Renal cortical epithelial cell (primary cell): ENCODE measurements at regions not wholly inside any gene's neighbourhood (a gene's known extent, or its start where the extent isn't known, plus 50 kb on each side); places are given as distances from the start of the nearest gene placed in this dataset.
"Not testable (repeated sequence)": the region's sequence is repeated elsewhere in the genome, so short reads cannot be mapped to it uniquely, and the experiment has no call there.

Experiments
- DNase-seq: peaks from one replicate; pipeline ENCODE4 v3.0.0-alpha.2; 2011; ENCODE audit warnings: low read depth

DNA sequence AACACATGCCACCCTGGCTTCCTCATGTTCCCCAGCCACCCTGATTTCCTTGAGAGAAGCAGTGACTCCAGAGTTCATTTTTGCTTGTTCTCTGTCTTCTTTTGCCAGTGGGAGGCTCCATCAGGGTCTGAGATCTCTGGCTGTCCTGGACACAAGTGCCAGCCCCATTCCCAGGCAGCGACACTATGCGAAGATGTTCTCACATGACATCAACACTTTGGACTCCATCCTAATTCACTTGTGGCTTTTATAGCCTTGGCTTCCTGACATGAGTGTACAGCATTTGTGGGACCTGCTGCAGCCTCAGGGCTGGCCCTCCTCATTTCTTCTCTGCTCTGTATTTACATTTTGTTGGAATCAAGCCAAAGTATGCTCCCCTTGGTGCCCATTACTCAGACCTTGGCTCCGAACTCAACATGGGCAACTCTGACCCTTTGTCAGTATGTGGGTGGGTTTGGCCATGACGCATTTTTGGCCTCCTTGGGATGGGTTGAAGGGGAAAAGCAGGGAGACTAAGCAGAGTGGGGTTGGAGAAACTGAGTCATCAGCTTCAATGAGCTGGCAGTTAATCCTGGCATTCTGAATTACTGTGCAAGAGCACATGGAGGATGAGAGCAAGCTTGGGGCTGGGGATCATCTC, 119.0 kb upstream of the EEF2KMT start:
- DNase-seq, result no peak

DNA sequence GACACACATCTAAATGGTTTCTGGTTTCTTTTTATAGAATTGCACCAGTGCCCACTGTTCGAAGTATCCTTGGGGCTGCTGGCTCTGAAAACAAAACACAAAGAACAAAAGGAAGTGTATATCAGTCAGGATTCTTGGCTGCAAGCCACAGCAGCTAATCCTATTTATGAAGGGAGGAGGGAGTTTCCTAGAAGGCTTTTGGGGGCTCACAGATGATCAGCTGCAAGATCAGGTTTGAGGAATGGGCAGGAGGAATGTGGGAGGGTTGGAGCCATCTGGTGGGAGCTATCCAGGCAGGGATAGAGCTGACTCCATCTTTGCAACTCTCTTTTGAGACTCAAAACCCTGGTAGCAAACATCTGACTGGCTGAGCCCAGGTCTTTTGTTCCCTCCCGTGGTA, 118.3 kb upstream of the EEF2KMT start:
- DNase-seq, result no peak

DNA sequence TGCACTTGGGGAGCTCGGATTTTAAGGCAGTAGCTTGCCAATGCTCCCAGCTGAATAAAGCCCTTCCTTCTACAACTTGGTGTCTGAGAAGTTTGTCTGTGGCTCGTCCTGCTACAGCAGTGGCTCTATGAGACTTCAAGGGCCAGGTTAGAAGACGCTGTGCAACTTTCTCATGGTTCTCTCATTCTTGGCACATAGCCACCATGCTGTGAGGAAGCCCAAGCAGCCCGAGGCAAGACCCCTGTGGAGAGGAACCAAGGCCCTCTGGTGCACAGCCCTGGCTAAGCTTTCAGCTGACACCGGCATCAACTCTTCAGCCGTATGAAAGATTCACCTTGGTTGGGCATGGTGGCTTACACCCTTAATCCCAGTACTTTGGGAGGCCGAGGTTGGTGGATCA, 116.9 kb upstream of the EEF2KMT start:
- no peak for DNase-seq

DNA sequence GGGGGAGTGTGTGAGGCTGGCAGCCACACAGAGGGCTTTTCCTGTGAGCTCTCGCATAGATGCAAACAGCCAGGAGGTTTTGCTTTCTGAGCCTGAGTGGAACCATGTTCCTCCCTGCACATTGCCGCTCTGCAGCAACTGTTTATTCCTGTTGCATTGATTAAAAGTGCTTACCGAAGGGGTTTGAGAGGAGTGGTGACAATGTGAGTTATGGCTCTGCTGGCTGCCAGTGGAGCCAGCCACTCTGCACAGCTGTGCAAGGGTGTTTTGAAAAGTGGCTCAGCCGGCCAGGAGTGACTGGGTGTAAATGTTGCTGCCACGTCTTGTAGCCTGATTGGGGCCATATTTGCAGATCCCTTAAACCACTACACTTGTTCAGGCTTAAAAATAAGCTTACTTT, 114.9 kb upstream of the EEF2KMT start:
- DNase-seq, result not testable (repeated sequence)

DNA sequence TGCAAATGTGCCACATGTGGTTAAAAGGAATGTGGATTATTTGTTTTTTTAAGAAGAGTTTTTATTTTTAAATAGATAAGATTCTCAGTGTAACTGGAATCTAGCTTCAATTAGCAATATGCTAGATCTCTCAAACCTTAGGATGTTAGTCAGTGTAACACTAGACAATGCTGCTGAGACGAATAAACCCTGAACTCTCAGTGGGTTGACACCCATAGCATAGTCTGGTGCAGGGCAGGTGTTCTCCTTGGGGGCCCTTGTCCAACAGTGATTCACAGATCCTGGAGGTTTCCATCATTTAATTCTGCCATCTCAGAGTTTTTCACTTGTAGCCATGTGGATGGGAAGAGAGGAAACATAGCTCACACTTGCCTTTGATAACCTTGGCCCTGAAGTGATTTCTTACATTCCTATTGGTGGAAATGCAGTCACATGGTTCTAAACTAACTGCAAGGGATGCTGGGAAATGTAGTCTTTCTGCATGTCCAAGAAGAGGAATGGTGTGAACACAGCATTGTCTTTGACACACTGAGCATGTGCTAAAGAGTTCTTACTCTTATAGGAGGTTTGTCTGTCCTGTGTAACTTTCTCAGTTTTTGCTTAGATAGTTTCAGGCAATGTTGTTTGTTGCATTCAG, 110.4 kb upstream of the EEF2KMT start:
- DNase-seq, result not testable (repeated sequence)

DNA sequence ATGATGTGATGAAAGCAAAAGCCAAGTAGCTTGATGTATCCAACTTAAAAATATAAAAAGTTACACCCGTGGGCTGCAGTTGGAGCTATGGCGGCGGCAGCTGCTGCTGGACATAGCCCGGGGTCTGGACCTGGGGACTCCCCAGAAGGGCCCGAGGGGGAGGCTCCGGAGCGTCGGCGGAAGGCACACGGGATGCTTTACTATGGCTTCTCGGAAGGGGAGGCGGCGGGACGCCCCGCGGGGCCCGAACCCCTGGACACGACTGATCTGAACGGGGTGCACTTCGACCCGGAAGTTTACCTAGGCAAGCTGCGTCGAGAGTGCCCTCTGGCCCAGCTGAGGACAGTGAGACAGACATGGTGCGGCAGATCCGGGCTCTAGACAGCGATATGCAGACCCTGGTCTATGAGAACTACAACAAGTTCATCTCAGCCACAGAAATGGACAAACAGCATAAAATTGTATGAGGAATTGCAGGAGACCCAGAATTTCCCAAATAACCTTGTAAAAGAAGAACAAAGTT, 109.5 kb upstream of the EEF2KMT start:
- DNase-seq, result no peak

DNA sequence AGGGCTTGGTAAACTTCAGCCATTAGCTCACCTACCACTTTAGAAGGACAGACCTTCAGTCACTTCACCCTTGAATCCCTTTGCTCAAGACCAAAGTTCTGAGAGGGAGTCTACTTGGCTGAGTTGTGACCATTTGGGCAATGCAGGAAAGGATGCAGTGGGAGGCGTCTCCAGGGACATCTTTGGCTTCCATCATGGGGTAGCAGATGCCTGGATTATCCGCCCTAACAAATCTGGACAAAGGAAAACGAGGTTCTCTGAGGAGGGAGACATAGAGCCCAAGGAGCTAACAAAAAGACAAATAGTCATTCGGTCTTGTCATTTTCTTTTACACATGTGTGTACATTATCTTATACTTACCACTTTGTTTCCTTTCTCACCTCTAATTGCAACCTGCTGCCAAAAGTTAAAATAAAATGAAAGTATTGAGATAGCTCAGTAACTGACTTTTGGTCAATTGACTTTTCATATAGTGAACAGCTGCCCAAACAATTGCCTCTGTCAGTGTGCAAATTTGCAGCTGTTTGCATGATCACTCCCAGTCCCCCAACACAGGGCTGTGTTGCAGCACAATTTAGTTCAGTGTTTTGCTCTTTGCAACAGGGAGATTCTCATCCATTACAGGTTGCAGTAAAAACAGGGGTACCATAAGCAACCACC, 108.9 kb upstream of the EEF2KMT start:
- no peak for DNase-seq

DNA sequence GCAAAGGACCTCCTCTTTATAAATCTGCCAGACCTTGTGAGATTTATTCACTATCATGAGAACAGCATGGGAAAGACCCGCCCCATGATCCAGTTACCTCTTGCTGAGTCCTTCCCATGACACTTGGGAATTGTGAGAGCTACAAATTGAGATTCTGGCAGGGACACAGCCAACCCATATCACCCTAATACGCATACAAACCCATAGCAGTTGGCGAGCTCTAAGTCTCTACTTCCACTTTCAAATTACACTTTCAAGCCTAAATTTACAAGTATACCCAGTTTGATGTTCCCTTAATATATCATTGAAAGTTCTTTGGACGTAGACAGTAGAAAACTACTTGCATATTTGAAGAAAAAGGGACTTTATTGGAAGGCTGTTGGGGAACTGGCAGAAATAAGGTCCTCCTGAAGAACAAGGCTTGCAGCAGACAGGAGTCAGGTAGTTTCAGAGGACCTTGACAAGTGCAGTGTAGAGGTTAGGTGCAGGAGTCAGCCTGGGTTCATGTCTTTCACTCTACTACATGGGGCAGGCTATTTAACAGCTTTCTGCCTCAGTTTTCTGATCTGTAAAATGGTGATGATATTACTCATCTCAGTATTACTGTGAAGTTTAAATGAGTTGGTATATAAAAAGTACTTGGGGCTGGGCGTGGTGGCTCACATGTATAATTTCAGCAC, 107.9 kb upstream of the EEF2KMT start:
- no peak for DNase-seq

DNA sequence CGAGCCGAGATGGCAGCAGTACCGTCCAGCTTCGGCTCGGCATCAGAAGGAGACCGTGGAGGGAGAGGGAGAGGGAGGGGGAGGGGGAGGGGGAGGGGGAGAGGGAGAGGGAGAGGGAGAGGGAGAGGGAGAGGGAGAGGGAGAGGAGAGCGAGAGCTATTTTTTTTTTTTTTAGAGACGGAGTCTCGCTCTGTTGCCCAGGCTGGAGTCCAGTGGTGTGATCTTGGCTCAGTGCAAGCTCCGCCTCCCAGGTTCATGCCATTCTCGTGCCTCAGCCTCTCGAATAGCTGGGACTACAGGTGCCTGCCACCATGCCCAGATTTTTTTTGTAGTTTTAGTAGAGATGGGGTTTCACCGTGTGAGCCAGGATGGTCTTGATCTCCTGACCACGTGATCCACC, 106.1 kb upstream of the EEF2KMT start:
- DNase-seq, result not testable (repeated sequence)

DNA sequence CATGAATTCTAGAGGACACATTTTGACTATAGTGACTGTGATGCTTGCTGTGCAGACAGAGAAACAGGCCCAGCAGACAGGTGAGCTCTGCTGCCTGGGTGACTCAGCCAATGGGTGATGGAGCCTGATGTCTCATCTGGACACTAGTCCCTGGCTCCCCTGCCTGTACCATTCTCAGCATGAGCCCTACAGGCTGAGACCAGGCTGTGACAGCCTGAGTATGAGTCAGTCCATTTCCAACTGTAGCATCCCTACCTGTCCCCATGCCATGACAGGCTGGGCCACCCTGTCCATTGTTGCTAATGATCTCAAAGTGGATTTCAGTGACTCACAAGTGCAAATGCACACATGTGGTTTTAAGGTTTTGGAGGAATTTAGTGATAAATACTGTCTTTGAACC, 102.5 kb upstream of the EEF2KMT start:
- no peak for DNase-seq

DNA sequence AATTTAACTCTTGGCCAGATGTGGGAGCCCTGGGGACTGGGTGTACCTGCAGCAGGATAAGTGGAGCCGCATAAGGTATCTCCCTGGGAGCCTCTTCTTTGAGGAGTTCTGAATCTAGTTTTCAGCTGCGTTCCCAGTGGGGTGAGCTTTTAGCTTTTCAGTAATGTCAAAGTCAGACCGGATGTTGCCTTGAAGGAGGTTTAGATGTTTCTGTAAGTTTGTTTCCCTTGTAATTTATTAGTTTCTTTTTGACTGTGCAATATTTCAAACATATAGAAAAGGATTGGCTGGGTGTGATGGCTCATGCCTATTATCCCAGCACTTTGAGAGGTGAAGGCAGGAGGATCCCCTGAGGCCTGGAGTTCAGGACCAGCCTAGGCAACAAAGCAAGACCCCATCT, 98.6 kb upstream of the EEF2KMT start:
- no peak for DNase-seq

DNA sequence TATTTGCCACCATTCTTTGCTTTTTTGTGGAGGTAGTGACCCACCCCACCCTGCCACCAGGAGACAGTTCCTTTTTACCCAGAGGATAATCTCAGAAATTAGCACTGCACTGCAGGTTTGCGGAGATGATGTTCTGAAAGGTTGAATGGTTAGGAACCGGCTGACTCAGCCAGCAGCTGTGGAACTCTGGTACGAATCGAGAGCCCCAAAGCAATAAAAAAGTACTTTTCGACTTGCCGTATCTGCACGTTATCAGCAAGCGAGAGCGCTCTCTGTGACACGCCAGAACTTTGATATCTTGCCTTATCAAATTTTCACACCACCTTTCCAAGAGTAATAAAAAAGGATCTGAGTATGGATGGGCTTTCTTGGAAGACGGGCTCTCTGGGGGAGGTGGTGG, 96.3 kb upstream of the EEF2KMT start:
- no peak for DNase-seq

DNA sequence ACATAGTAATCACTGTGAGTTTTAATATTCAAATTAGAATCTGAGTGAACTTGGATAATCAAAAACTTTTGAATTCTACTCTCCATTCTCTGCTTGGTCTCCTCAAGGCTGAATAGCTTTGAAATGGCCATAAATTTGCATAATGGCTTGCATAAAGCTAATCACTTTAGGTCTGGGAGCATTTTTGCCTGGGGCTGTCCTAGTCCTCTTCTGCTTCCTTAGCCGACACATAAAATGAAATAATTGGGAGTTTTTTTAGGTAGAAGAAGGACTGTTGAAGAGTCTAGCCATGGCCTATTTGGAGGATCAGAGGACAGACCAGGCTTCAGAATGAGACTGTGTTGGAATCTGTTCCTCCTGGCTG, 91.4 kb upstream of the EEF2KMT start:
- no peak for DNase-seq

DNA sequence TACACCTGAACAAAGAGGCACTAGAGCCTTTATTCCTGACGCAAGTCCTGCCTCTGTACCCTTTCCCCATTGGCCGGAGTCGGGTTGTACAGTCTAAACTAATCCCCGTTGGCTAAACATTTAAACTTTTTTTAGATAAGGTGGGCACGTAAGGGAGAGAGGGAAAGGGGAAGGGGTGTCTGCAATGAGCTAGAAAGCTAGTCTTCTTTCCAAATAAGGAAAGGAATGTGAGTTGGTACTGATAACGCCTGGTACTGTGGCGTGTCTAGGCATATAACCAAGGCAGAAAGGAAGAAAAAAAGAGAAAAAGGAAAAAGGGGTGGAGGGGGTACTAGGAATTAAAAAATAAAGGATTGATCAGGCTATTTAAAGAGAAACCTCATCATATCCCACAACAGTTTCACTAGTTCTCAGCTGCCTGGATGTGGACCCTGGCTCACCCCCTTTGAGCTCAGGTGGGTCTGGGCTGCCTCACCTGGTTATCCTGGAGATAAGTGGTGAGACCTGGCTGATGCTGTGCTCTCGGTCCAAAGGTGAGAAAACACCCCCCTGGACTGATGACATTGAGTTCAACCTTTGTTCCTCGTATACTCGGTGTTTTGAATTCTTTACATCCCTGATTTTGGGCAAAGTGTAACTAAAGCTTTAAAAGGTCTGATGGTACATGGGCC, 90.9 kb upstream of the EEF2KMT start:
- no peak for DNase-seq

DNA sequence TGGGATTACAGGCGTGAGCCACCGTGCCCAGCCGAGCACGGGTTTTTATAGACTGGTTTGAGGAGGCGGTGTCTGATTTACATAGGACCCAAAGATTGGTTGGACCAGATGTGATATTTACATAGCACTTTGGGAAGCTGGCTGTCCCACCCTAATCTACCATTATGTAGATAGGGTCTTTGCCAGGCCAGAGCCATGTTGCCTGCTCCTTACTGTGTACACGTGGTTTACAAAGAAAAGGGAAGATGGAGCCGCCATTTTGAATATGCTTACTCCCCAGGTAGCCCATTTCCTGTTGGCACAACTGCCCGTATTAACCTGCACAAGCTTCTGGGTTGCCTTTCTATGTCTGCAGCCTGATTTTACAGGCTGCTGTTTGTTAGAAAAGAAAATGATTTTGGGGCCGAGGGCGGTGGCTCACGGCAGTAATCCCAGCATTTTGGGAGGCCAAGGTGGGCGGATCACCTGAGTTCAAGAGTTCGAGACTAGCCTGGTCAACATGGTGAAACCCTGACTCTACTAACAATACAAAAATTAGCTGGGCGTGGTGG, 89.9 kb upstream of the EEF2KMT start:
- no peak for DNase-seq

DNA sequence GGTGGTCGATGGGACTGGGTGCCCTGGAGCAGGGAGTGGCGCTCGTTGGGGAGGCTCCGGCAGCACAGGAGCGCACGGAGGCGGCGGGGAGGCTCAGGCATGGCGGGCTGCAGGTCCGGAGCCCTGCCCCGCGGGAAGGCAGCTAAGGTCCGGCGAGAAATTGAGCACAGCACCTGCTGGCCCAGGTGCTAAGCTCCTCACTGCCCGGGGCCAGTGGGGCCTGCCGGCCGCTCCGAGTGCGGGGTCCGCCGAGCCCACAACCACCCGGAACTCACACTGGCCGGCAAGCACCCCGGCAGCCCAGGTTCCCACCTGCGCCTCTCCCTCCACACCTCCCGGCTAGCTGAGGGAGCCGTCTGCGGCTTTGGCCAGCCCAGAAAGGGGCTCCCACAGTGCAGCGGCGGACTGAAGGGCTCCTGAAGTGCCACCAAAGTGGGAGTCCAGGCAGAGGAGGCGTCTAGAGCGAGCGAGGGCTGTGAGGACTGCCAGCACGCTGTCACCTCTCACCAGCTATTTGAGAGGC, 88.8 kb upstream of the EEF2KMT start:
- no peak for DNase-seq

DNA sequence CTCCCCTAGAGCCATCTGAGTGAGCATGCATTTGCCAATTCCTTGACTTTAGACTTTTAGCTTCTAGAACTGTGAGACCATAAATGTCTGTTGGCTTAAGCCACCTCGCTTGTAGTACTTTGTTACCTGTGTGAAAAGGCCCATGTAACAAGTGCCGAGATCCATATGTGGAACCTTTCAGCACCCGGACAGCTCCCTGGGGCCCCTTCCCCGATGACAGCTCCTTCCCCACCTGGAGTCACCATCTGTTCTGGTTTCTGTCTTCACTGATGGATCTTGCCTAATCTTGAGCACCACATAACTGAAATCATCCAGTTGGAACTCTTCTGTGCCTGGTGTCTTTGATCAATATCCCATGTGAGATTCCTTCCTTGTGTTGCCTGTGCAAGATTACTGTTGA, 78.9 kb upstream of the EEF2KMT start:
- no peak for DNase-seq

DNA sequence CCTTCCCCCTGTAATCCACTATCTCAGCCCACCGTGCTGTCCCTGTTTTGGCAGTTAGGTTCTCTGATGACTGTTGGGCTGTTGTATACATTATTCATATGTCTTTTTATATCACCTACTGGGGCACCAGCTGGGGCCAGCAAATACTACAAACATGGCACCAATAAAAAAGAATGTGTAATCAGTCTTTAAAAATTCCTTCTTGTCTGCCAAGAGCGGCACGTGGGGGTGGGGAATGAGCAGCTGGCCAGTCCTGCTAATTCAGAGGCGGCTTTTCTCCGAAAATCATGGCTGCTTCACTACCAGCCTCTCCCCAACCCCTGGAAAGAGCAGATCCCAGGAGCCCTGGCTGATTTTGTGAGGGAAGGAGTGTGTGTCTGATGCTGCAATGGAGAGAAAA, 77.7 kb upstream of the EEF2KMT start:
- DNase-seq, result no peak

DNA sequence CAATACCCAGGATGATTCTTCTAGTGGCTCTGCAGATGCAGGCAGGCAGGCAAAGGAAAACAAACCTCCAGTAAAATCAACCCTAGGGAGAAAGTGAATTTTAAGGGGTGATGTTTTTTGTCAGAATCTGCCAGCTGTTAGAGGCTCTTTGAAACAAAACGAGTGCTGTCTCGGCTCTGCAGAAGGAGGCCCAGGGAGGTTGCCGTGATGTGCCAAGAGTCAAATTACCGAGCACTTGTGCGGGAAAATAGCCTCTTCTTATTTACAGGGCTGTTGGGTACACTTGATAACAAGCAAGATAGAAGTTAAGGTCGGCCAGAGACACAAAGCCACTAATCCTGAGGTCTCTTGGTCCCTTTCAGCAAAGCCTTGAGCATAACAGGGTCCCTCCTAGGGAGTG, 68.9 kb upstream of the EEF2KMT start:
- no peak for DNase-seq

DNA sequence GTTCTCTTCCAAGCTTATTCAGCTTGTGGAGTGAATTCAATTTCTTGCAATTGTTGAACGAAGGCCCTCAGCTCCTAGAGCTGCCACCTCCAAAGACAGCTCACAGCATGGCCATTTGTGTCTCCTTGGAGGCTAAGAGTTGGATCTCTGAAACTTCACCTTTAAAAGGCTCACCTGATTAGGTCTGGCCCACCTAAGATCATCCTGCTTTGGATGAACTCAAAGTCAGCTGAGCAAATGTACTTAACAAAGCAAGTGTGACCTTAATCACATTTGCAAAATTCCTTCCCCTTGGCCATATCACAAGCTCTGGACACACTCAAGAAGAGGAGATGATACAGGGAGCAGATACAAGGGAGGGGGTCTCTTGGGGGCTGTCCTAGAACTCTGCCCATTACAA, 67.8 kb upstream of the EEF2KMT start:
- DNase-seq, result not testable (repeated sequence)

DNA sequence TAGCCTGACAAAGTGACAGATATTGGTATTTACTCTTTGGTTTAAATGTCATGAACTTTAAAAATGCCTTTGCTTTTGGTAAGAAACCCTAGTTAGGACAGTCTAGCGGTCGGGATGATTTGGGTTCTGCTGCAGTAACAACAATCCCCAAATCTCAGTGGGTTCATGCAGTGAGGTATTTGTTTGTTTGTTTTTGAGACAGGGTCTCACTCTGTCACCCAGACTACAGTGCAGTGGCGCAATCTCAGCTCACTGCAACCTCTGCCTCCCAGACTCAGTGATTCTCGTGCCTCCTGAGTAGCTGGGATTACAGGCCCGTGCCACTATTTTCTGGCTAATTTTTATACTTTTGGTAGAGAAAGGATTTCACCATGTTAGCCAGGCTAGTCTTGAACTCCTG, 65.2 kb upstream of the EEF2KMT start:
- DNase-seq, result not testable (repeated sequence)

DNA sequence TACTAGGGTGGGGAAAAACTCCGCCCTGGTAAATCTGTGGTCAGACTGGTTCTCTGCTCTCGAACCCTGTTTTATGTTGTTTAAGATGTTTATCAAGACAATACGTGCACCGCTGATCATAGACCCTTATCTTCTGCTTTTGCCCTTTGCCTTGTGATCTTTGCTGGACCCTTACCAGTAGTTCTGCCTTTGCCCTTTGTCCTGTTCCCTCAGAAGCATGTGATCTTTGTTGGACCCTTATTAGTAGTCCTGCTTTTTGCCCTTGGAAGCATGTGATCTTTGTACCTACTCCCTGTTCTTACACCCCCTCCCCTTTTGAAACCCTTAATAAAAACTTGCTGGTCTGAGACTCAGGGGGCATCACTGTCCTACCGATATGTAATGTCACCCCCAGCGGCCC, 64.3 kb upstream of the EEF2KMT start:
- DNase-seq, result not testable (repeated sequence)
